GM12864 (cell line): ENCODE measurements at regions not wholly inside any gene's neighbourhood (a gene's known extent, or its start where the extent isn't known, plus 50 kb on each side); places are given as distances from the start of the nearest gene placed in this dataset.

ENCODE experiments used
- DNase-seq: peaks from one replicate; pipeline ENCODE4 v3.0.0-alpha.2; 2011; ENCODE audit warnings: low read depth
- H3K4me3 ChIP-seq: 2 replicates; pipeline ENCODE4 v1.5.1; 2011; ENCODE audit warnings: mild to moderate bottlenecking, low read depth, low read length, control low read depth
- TF ChIP-seq, protein P1 (sequence below): IDR thresholded peaks from 2 replicates; pipeline ENCODE4 v1.5.1; 2011; ENCODE audit warnings: low read depth, mild to moderate bottlenecking, moderate library complexity, low read length, control low read depth, inconsistent platforms; ENCODE audit errors: missing control alignments

DNA sequence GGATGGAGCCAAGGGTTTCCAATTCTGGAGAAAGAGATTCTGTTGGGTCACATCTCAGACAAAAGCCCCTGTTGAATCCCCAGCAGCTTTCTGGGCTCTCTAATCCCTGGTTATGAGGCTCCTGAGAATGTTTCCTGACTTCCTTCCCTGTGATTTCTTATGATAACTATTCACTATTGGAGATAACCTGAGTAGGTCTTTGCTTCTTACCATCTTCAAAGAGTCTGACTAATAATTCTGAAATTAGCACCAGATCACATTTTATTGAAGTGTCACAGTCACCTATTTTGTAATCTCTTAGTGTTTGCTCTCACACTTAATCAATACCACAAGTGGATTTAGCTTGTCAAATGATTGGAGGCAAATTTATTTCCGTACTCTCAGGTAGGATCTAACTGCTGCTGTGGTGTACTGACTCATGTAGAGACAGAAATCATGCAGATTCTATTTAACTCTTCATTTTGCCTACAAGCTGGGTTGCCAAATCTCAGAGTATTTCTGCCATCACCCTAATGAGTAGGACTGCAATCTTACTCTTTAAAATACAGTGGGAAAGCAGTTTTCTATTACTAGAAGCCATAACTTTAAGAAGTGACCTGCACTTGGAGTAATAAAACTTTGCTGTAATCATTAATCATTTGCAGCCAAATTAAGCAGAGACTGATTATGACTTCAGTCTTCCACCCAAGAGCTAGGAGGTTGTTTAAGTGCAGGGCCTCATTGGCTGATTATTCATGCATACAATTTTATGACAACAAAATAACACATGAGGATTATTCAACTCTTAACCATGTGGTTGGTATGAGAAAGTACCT, 422.1 kb downstream of the EPM2A start:
- DNase-seq = no peak
- H3K4me3 ChIP-seq = no peak overlapping the region
- TF ChIP-seq, protein P1, sequence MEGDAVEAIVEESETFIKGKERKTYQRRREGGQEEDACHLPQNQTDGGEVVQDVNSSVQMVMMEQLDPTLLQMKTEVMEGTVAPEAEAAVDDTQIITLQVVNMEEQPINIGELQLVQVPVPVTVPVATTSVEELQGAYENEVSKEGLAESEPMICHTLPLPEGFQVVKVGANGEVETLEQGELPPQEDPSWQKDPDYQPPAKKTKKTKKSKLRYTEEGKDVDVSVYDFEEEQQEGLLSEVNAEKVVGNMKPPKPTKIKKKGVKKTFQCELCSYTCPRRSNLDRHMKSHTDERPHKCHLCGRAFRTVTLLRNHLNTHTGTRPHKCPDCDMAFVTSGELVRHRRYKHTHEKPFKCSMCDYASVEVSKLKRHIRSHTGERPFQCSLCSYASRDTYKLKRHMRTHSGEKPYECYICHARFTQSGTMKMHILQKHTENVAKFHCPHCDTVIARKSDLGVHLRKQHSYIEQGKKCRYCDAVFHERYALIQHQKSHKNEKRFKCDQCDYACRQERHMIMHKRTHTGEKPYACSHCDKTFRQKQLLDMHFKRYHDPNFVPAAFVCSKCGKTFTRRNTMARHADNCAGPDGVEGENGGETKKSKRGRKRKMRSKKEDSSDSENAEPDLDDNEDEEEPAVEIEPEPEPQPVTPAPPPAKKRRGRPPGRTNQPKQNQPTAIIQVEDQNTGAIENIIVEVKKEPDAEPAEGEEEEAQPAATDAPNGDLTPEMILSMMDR = no peak

DNA sequence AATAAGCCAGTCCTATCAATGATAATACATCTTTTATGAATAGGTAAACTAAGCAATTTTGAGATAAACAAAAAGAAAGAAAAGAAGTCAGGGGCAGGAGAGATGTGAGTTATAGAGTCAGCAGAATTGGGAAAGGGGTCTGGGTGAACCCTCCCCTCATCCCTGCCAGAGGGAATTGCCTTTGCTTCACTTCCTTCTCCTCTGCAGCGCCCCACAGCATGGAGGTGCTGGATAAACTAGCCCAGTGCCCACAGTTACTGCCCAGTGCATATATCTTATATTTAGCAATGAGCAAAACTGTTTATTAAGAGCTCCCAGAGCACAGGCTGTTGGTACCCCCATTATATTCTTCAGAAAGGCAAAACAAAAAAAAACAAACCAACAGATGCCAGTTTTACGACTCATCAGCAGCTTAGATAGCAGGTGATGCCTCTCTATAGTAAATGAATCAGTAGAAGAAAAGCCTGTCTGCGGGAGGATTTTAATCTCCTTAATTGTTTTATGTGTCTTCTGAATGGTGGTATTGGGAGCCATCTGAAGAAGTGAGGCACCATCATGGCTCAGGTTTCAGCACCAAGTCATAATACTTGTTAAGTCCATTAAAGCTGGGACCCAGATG, 419.2 kb downstream of the EPM2A start:
- DNase-seq = no peak
- no peak overlapping the region for H3K4me3 ChIP-seq
- TF ChIP-seq, protein P1 = no peak

DNA sequence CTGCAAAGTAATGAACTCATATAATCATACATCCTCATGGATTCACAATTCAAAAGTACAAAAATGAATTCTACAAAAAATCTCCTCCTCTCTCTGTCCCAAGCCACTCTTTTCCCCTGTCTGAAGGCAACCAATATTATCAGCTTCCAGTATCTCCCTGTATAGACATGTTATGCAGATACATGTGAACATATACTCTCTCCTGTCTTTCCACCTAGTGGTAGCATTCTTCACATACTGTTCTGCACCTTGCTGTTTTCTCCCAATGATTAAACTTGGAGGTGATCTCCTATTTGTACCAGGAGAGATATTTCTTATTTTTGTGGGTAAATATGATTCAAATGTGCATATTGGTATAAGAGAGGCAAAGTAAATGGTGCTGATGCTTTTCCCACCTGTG, 416.4 kb downstream of the EPM2A start:
- TF ChIP-seq, protein P1 = no peak
- no peak overlapping the region for H3K4me3 ChIP-seq
- no peak for DNase-seq

DNA sequence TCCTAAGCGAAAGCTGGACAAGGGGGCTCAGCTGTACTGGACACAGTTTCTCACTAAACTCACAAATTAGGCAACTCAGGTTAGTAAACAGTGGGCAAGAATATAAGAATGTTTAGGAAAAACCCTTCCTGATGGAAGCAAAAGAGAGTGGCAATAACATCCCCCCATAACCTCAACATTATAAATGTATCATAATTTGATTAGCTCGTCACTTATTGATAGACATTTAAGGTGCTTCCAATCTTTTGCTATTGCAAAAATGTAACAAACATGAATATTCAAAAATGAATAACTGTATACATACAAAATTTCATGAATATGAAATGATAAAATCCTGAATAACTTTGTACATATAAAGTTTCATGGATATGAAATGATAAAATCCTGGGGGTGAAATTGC, 415.7 kb downstream of the EPM2A start:
- H3K4me3 ChIP-seq = no peak overlapping the region
- DNase-seq = no peak
- TF ChIP-seq, protein P1 = no peak

DNA sequence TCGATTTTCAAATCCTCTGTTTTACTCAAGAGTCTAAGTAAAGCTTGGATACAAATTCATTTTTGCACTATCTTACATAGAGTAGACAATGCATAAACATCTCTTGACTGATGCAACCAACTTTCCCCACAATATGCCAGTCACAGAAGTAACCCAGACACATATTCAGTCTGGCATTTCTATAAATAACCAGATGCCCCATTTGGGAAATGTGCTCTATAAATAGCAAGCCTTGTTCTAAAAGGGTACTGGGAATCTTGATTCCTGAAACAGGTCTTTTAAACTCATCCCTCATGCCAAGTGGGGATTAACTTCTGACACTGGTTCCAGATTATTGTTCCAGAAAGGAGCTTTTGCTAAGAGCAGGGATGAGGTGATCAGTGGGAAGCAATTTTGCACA, 411.7 kb downstream of the EPM2A start:
- H3K4me3 ChIP-seq = no peak overlapping the region
- TF ChIP-seq, protein P1 = no peak
- no peak for DNase-seq

DNA sequence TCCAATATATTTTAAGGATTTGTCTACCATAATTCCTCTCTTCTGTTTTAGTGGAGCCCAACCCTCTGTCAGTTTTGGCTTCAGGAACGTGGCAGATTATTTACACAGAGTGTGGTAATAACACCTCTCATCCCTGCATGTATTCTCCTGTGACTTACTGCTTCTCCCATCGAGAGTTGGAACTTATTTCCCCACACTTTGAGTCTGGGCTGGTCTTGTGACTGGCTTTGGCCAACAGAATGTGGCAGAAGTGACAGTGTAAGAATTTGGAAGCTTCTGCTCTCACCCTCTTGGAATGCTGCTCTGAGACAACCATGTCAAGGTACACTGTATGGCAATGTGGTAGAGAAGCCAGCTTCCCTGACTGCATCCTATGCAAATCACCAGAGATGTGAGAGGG, 407.7 kb downstream of the EPM2A start:
- DNase-seq = no peak
- TF ChIP-seq, protein P1 = no peak
- no peak overlapping the region for H3K4me3 ChIP-seq

DNA sequence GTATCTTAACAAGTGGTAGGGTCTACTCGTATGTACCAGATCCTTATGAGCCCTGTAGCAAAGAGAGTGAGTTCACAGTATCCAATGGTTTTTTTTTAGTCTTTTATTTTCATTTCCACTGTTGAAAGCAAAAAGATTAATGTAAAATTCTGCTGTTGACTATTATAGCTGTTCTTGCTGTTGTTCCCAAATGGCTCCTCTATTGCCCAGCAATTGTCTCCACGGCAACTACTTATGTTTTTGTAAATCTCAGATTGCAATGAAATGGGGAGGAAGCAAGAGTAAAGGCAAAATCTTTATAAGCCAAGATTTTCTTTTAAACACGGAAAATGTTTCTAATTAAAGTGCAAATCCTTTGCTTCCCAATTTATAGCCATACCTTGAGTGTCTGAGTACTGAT, 406.1 kb downstream of the EPM2A start:
- DNase-seq = no peak
- no peak overlapping the region for H3K4me3 ChIP-seq
- TF ChIP-seq, protein P1 = no peak
